ENCODE measurements at regions not wholly inside any gene's neighbourhood (a gene's known extent, or its start where the extent isn't known, plus 50 kb on each side); places are given as distances from the start of the nearest gene placed in this dataset.

- TF ChIP-seq ZBTB33 (IDR thresholded peaks at IDR 0.05), result no peak
- no peak for TF ChIP-seq YY1 (IDR thresholded peaks at IDR 0.05)
- TF ChIP-seq HNF4A (conservative IDR thresholded peaks at IDR 0.05), result no peak
- TF ChIP-seq CTCF (IDR thresholded peaks at IDR 0.05; ENCODE audit: low read depth, low read length, missing input control), result no peak
- no peak for TF ChIP-seq JUND (IDR thresholded peaks at IDR 0.05)
- no peak for TF ChIP-seq GABPA (IDR thresholded peaks at IDR 0.05 in 1 of 2, conservative IDR thresholded peaks at IDR 0.05 in 1 of 2)
- TF ChIP-seq HNF4G (IDR thresholded peaks at IDR 0.05), result no peak
Measured at GRCh38 chr10:118108194-118109026, 61.7 kb upstream of the RAB11FIP2 start (continued).

GRCh38 chr10:118107541-118107940 lies 60.8 kb upstream of the RAB11FIP2 start:
- no peaks in the 10 kb centered on the region for H3K9me3 ChIP-seq (ENCODE audit: control insufficient read depth in 4 of 4, low read length in 3 of 4)
- peaks cover 0 to 8% (median 0%) of the 10 kb centered on the region in 4 donors for H3K27me3 ChIP-seq (ENCODE audit: control insufficient read depth in 4 of 4, insufficient read depth in 4 of 4, low read length in 3 of 4)
- no peak for TF ChIP-seq FOXA1 (IDR thresholded peaks at IDR 0.05)
- no peak for TF ChIP-seq RAD21 (IDR thresholded peaks at IDR 0.05)
- no peak for TF ChIP-seq JUND (IDR thresholded peaks at IDR 0.05)
- no peak for TF ChIP-seq TAF1 (conservative IDR thresholded peaks at IDR 0.05)
- no peaks in the 10 kb centered on the region for H3K4me1 ChIP-seq (ENCODE audit: control insufficient read depth in 4 of 4, insufficient read depth in 4 of 4, low read length in 3 of 4)
- no peak overlapping the region for H3K27ac ChIP-seq (ENCODE audit: low read depth in 1 of 2, low read length in 2 of 2)
- H3K9ac ChIP-seq (ENCODE audit: low read depth in 1 of 2, low read length in 2 of 2), result no peak overlapping the region
- H3K36me3 ChIP-seq (ENCODE audit: control insufficient read depth in 4 of 4, insufficient read depth in 3 of 4, low read depth in 1 of 4, low read length in 3 of 4), result no peaks in the 10 kb centered on the region
- no peak for DNase-seq (ENCODE audit: low spot score)
- WGBS, result 75% methylated on average over 2 of the region's 2 CpGs
- H3K4me3 ChIP-seq (ENCODE audit: low read depth in 1 of 3, low read length in 3 of 3), result no peak overlapping the region

GRCh38 chr10:118107040-118107439 lies 60.3 kb upstream of the RAB11FIP2 start:
- no peak overlapping the region for H3K27ac ChIP-seq (ENCODE audit: low read depth in 1 of 2, low read length in 2 of 2)
- H3K36me3 ChIP-seq (ENCODE audit: control insufficient read depth in 4 of 4, insufficient read depth in 3 of 4, low read depth in 1 of 4, low read length in 3 of 4), result no peaks in the 10 kb centered on the region
- no peaks in the 10 kb centered on the region for H3K4me1 ChIP-seq (ENCODE audit: control insufficient read depth in 4 of 4, insufficient read depth in 4 of 4, low read length in 3 of 4)
- DNase-seq (ENCODE audit: low spot score), result no peak
- peaks cover 0 to 8% (median 0%) of the 10 kb centered on the region in 4 donors for H3K27me3 ChIP-seq (ENCODE audit: control insufficient read depth in 4 of 4, insufficient read depth in 4 of 4, low read length in 3 of 4)
- no peaks in the 10 kb centered on the region for H3K9me3 ChIP-seq (ENCODE audit: control insufficient read depth in 4 of 4, low read length in 3 of 4)
- 93% methylated on average over 1 of the region's 1 CpG for WGBS
- no peak overlapping the region for H3K4me3 ChIP-seq (ENCODE audit: low read depth in 1 of 3, low read length in 3 of 3)
- TF ChIP-seq ATF3 (IDR thresholded peaks at IDR 0.05) (no peak), CTCF (IDR thresholded peaks at IDR 0.05; ENCODE audit: low read depth, low read length, missing input control) (no peak), SP1 (IDR thresholded peaks at IDR 0.05) (no peak), FOXA1 (IDR thresholded peaks at IDR 0.05) (no peak), HNF4A (conservative IDR thresholded peaks at IDR 0.05) (no peak), RXRA (IDR thresholded peaks at IDR 0.05) (no peak), JUND (IDR thresholded peaks at IDR 0.05) (no peak), GABPA (IDR thresholded peaks at IDR 0.05 in 1 of 2, conservative IDR thresholded peaks at IDR 0.05 in 1 of 2) (no peak), MAX (IDR thresholded peaks at IDR 0.05) (no peak), YY1 (IDR thresholded peaks at IDR 0.05) (no peak), RAD21 (IDR thresholded peaks at IDR 0.05) (no peak), REST (IDR thresholded peaks at IDR 0.05) (no peak)
- no peak overlapping the region for H3K9ac ChIP-seq (ENCODE audit: low read depth in 1 of 2, low read length in 2 of 2)

Data from liver (tissue), 8 donors.